IPS DF 4.7 (cell line): ENCODE measurements at regions not wholly inside any gene's neighbourhood (a gene's known extent, or its start where the extent isn't known, plus 50 kb on each side); places are given as distances from the start of the nearest gene placed in this dataset.

ENCODE experiments used
- DNase-seq: peaks from one replicate; pipeline ENCODE4 v3.0.0-alpha.2; 2013; ENCODE audit warnings: low spot score; ENCODE audit errors: extremely low read depth

GRCh38 chr1:114342376-114342775 lies 168.6 kb downstream of the TRIM33 start:
- DNase-seq, result no peak

- DNase-seq, result no peak
Measured at GRCh38 chr1:114341856-114342255, 169.1 kb downstream of the TRIM33 start.

- DNase-seq, result no peak
Measured at GRCh38 chr1:114341299-114341698, 169.7 kb downstream of the TRIM33 start.

- DNase-seq, result no peak
Measured at GRCh38 chr1:114340892-114341291, 170.1 kb downstream of the TRIM33 start.

- DNase-seq, result no peak
Measured at GRCh38 chr1:114339379-114339778, 171.6 kb downstream of the TRIM33 start.

- no peak for DNase-seq
Measured at GRCh38 chr1:114338191-114338890, 172.7 kb downstream of the TRIM33 start.

- no peak for DNase-seq
Measured at GRCh38 chr1:114337417-114337816, 173.6 kb downstream of the TRIM33 start.

- no peak for DNase-seq
Measured at GRCh38 chr1:114336360-114336759, 174.6 kb downstream of the TRIM33 start.

GRCh38 chr1:114335273-114335672 lies 175.7 kb downstream of the TRIM33 start:
- DNase-seq, result no peak

- no peak for DNase-seq
Measured at GRCh38 chr1:114334297-114334696, 176.7 kb downstream of the TRIM33 start.

- no peak for DNase-seq
Measured at GRCh38 chr1:114333690-114334089, 177.3 kb downstream of the TRIM33 start.

GRCh38 chr1:114331936-114332335 lies 178.3 kb upstream of the SYT6 start:
- DNase-seq, result no peak

- no peak for DNase-seq
Measured at GRCh38 chr1:114330451-114330983, 176.8 kb upstream of the SYT6 start.

- no peak for DNase-seq
Measured at GRCh38 chr1:114328361-114328904, 174.8 kb upstream of the SYT6 start.

- no peak for DNase-seq
Measured at GRCh38 chr1:114324662-114324965, 170.9 kb upstream of the SYT6 start.

GRCh38 chr1:114323959-114324661 lies 170.4 kb upstream of the SYT6 start:
- no peak for DNase-seq

- DNase-seq, result no peak
Measured at GRCh38 chr1:114322734-114323133, 169.1 kb upstream of the SYT6 start.

- DNase-seq, result no peak
Measured at GRCh38 chr1:114322207-114322606, 168.5 kb upstream of the SYT6 start.

GRCh38 chr1:114320586-114320985 lies 166.9 kb upstream of the SYT6 start:
- DNase-seq, result no peak

GRCh38 chr1:114319418-114319817 lies 165.7 kb upstream of the SYT6 start:
- DNase-seq, result no peak

GRCh38 chr1:114318961-114319360 lies 165.3 kb upstream of the SYT6 start:
- DNase-seq, result no peak

GRCh38 chr1:114316204-114316603 lies 162.5 kb upstream of the SYT6 start:
- DNase-seq, result no peak

GRCh38 chr1:114315631-114316030 lies 162.0 kb upstream of the SYT6 start:
- DNase-seq, result no peak
